HG02588 (cell line): ENCODE measurements at regions not wholly inside any gene's neighbourhood (a gene's known extent, or its start where the extent isn't known, plus 50 kb on each side); places are given as distances from the start of the nearest gene placed in this dataset.

Experiments
- ATAC-seq: cut with Tn5 transposase; IDR thresholded peaks from one replicate; pipeline ENCODE4 v1.9.1; 2021; ENCODE audit warnings: mild to moderate bottlenecking, moderate library complexity; ENCODE audit not compliant: unreplicated experiment

GRCh38 chr11:45523760-45524159, 141.7 kb downstream of the CHST1 start:
- no peak for ATAC-seq

DNA sequence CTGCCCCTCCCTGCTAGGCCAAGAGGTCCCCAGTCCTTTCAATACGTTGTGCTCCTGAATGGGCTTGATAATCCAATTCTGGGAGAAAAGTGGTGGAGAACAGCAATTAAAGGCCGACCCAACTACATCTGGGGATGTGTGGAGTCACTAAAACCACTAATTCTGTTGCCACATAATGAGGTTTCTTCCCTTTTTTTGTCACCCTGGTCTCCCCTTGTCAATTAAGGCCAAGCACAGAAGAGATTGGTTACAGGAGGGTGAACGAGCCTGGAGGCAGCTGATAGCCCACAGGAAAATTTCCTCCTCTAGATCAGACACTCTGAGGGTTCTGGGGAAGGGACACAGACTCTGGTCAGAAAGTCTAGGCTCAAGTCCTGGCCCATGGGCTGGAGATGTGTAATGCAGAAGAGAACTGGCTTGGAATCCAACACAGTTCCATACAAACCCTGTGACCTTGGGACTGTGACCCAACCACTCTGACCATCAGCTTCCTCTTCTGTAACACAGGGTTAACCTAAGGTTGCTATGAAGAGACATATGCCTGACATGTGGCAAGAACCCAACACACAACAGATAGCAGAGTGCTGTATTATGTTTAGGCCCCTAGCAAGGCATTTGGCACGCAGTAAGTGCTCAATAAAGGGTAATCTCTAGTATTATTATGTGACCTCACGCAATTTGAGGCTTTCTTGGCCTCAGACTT, 146.4 kb downstream of the CHST1 start:
- ATAC-seq, result no peak

DNA sequence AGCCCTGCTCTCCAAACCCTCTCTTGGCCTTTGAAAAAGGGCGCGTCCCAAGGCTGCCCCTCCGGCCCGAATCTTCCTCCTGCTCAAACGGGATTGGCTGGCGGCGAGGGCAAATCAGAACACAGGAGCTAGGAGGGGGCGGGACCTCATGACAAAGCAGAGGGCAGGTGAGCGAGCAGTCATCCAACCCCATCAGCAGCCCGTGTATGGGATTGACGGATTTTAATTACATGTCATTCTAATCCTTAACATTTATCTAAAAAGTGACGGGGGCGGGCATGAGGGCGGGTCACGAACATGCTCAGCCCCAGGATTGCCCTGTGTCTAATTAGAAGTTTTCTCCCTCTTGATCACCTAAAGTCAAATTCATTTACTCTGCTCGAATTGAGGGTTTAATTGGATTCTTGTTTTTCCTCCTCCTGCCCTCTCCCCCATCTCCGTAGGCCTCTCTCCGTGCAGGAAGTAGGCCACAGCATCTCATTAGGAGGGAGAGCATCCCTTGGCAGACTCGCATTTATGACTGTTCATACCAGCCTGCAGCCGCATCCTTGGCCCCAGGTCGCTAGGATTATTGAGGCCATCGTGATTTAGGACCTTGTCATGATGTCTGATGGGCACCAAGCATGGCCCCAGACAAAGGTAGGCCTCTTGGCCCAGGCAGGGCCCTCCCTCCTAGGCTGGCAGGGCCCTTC, 147.1 kb downstream of the CHST1 start:
- no peak for ATAC-seq

DNA sequence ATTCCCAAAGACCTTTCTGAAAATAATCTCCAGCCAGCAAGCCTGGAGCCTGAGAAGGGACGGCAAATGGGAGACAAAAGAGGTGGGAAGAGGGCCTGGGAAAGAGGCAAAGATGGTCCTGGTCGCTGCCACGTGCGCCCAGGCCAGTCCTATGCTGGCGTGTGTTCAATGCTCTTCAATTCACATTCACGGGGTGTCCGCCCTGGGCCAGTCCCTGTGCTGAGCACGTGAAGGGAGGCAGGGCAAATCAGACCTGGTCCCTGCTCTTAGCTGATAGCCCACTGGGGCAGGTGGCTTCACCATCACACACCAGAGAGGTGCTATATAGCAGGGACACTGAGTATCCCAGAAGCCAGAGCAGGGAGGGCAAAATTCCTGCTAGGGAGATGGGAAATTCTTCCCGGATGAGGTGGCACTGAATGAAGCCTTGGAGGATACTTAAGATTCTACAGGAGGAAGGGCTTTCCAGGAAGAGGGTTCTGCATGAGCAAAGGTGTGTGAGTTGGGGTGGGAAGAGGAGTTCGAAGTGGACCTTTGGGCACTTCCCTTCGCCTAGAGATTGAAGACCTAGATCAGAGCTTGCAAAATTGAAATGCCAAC, 148.2 kb downstream of the CHST1 start:
- no peak for ATAC-seq

- ATAC-seq, result no peak
Observed at GRCh38 chr11:45513821-45514340, 151.5 kb downstream of the CHST1 start.

DNA sequence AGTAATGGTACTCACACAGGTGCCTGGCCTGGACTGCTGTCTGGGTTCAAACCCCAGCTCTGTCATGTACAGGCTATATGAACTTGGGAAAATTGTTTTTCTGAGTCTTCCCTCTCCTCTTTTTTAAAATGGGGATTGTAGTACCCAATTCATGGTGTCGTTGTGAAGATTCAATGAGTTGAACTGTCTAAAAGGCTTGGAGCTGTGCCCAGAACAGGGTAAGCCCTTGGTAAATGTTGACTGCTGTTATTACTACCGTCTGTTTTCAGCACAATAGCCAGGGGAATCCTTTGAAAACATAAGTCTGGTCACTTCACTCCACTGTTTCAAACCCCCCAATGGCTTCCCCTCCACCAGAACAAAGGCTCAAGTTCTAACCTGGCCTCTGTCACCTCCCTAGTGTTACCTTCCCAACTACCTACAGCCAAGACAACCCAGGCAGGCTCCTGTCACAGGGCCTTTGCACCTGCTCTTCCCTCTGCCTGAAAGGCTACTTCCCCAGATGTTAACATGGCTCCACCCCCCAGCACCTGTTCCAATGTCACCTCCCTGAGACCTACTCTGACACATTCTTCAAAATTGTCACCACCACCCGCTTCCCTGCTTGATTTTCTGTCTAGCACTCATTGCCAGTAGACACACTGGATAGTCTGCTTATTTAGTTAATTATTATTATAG, 152.8 kb downstream of the CHST1 start:
- no peak for ATAC-seq

DNA sequence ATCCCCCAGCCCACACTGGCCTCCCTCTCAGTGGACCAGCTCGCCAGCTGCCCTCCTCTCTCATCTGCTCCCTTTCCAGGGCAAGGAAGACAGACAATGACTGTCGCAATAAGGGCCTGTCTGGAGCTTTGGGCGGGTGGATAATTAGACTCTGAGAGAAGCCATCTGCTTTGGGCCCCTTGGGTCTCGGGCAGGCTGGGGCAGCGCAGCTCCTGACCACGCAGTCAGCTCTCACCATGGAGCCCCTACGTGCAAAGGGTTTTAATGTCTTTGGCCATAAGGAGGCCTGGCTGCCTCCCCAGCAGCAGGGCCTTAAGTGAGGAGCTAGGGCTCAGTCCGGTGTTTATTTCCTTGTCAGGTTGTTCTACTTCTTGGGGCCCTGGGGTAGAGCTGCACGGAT, 153.9 kb downstream of the CHST1 start:
- no peak for ATAC-seq

- no peak for ATAC-seq
Observed at GRCh38 chr11:45507916-45508315, 157.5 kb downstream of the CHST1 start.

DNA sequence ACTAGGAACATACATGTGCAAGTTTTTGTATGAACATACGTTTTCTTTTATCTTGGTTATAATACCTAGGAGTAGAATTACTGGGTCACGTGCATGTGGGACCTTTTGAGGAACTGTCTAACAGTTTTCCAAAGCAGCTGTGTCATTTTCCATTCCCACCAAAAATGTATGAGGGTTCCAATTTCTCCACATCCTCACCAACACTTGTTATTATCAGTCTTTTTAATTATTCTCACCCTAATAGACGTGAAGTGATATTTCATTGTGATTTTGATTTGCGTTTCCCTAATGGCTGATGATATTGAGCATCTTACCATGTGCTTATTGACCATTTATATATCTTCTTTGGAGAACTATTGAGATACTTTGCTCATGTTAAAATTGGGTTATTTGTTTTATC, 162.1 kb downstream of the CHST1 start:
- no peak for ATAC-seq

- ATAC-seq, result no peak
Observed at GRCh38 chr11:45502226-45502545, 163.2 kb downstream of the CHST1 start.

- no peak for ATAC-seq
Observed at GRCh38 chr11:45501392-45502225, 163.8 kb downstream of the CHST1 start.

DNA sequence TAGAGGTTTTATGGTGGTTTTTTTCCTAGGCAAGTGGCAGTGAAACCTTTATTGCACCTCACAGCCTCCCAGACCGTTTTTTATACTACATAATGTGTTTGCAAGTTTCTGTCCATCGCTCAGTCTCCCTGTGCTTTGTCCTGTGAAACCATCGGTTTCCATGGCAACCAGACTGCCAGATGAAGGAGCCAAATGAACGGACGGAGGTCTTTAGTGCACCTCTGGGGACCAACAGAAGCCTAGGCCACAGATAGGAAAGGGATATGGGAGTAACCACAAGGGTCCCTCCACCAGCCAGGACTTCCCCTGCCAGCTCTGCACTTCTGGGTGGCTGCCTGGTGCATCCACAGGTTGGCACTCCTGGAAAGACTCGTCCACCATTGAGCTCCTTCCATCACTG, 165.0 kb downstream of the CHST1 start:
- no peak for ATAC-seq

- no peak for ATAC-seq
Observed at GRCh38 chr11:45494738-45495137, 170.7 kb downstream of the CHST1 start.

GRCh38 chr11:45489281-45489905, 176.0 kb downstream of the CHST1 start:
- ATAC-seq, result no peak

GRCh38 chr11:45486461-45486860, 179.0 kb downstream of the CHST1 start:
- no peak for ATAC-seq

GRCh38 chr11:45485070-45485707, 180.2 kb downstream of the CHST1 start:
- no peak for ATAC-seq

DNA sequence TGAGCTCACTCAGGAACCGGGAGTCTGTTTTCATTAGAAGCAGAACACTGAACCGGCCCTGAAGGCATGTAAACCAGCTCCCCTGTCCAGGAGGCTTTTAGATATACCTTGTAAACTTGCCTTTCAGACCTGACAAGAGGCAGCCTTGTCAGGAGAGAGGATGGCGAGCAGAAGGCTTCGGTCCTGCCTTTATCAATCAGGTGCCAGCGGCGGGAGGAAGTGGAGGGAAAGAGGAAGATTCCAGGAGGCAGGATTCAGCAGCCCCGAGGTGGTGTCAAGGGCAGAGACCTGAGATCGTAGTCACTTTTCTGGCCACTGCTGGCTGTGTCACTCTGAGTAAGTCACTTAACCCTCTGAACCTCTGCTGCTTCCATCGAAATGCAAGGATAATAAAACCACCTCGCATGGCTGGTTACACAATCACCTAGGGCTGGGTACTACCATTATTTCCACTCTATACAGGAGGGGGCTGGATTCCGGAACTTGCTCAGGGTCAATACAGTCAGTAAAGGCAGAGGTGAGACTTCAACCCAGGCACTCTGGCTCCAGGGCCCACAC, 181.0 kb downstream of the CHST1 start:
- no peak for ATAC-seq

DNA sequence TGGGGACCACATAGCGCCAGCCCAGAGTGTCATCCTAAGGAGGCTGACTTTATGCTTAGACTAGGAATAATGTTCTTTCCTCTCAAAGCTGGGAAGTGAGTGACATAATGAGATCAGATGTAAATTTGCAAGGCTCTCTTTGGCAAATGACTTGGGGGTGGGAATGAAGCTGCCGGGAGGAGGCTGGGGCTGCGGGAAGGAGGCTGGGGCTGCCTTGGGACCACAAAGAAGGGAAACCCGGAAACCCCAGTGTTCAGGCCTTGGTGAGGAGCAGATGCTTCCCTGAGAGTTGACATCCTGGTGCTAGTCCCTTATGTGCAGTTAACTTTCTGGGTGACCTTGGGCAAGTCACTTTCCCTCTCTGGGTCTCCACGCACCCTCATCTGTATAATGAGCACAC, 182.0 kb downstream of the CHST1 start:
- ATAC-seq, result no peak

DNA sequence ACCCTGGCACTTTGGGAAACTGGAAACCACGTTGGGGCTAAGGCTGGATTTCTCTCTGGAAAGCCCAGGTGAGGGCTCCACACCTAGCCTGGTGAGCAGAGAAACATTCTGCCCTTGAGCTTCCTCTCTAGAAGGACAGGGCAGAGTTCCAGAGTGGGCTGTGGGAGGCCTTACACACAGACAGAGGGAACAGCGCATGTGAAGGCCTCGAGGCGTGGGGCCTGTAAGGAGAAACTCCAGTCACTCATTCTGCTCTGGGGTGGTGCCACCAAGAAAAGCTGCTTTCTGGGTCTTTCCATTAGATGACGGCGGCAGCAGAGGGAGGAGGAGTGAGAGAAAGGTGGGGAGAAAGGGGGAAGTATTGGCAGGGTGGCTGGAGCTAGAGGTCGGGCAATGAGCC, 183.1 kb downstream of the CHST1 start:
- ATAC-seq, result no peak

- ATAC-seq, result no peak
Observed at GRCh38 chr11:45481026-45481425, 184.4 kb downstream of the CHST1 start.
